GM21723 (cell line): ENCODE measurements at regions not wholly inside any gene's neighbourhood (a gene's known extent, or its start where the extent isn't known, plus 50 kb on each side); places are given as distances from the start of the nearest gene placed in this dataset.
"Not testable (repeated sequence)": the region's sequence is repeated elsewhere in the genome, so short reads cannot be mapped to it uniquely, and the experiment has no call there.

Source experiments
- ATAC-seq: cut with Tn5 transposase; IDR thresholded peaks from one replicate; pipeline ENCODE4 v1.9.1; 2021; ENCODE audit warnings: mild to moderate bottlenecking, moderate library complexity; ENCODE audit not compliant: unreplicated experiment

DNA sequence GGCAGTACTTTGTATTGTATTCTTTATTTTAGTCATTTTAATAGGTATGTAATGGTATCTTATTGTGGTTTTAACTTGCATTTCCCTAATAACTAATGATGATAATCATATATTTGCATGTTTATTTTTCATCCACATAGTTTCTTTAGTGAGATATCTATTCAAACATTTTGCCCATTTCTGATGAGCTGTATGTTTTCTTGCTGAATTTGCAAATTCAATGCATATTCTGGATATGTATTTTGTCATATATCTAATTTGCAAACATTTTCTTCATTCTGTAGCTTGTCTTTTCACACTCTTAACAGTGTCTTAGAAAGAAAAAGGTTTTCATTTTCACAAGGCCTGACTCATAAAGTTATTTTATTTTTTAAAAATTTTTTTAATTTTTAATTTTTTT, 372.1 kb downstream of the ZNF674 start:
- no peak for ATAC-seq

- ATAC-seq, result not testable (repeated sequence)
Measured at GRCh38 chrX:46171457-46171856, 373.8 kb downstream of the ZNF674 start.

DNA sequence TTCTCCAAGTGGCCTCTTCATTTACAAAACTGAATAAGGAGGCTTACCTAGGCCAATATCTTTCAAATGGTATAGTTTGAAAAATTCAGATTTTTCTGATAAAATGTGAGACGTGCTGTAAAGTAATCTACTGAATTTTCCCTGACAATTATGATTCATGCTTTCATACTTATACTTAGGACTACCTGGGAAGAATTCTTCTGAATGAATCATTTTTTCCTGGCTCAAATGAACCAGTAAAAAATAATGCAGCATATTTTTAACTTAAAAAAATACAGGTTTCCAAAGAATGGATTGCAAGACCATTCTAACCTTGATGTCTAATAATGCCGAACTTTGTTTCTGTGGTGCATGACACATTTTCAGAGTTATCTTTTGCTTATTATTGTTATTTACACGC, 375.4 kb downstream of the ZNF674 start:
- no peak for ATAC-seq

- ATAC-seq, result no peak
Measured at GRCh38 chrX:46168254-46168653, 377.0 kb downstream of the ZNF674 start.

- ATAC-seq, result no peak
Measured at GRCh38 chrX:46165866-46166265, 379.4 kb downstream of the ZNF674 start.

DNA sequence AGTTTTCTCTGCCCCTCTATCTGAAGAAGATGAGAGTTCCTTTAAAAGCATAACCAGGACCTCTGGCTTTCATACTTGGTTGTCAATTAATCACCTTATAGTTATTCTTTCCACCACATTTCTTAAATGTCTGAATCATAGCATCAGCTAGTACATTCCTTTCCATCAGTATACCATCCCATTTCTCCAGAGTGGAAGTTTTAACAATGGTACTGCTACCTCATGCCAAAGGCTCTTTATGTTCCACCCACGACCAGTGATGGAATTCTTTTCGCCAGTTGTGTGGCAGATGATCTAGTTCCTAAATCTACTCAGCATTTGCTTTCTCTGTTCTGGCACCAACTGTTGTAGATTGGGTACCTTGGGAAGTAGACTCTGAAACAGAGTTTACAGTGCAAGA, 379.8 kb downstream of the ZNF674 start:
- ATAC-seq, result no peak

- ATAC-seq, result no peak
Measured at GRCh38 chrX:46152756-46153155, 392.5 kb downstream of the ZNF674 start.

DNA sequence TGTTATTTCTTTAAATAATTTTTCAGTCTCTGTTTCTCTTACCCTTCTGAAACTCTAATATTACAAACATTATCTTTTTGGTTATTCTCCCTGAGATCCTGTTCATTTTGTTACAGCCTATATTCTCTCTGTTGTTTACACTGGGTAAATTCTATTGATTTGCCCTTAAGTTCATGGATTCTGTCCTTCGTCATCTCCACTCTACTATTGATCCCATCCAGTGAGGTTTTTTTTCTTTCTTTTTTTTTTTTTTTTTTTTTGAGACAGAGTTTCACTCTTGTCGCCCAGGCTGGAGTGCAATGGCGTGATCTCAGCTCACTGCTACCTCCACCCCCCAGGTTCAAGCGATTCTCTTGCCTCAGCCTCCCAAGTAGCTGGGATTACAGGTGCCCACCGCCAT, 393.9 kb downstream of the ZNF674 start:
- ATAC-seq, result not testable (repeated sequence)

DNA sequence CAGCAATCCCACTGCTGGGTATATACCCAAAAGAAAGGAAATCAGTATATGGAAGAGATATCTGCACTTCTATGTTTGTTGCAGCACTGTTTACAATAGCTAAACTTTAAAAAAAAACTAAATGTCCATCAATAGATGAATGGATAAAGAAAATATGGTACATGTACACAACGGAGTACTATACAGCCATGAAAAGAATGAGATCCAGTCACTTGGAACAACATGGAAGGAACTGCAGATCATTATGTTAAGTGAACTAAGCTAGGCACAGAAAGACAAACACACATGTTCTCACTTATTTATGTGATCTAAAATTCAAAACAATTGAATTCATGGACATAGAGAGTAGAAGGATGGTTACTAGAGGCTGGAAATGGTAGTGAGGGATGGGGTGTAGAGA, 400.7 kb downstream of the ZNF674 start:
- no peak for ATAC-seq

GRCh38 chrX:46140272-46140671, 404.9 kb downstream of the ZNF674 start:
- ATAC-seq, result no peak

DNA sequence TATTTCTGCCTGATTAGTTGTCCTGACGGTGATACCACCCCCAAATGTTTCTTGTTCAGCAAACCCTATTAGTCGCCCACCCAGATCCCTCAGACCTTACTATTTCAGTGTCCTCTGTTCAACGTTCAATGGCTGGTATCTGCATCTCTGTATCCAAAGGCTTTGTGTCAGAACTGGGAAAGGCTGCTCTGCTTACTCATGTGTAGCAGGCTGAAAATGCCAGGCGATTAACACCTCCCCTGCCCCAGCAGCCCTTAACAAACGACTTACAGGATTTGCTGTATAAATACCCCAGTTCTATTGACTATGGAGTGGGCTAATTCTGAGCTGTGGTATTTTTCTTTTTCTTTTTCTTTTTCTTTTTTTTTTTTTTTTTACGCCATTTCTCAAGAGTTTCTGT, 415.0 kb downstream of the ZNF674 start:
- no peak for ATAC-seq

- ATAC-seq, result no peak
Measured at GRCh38 chrX:46125111-46125510, 420.1 kb downstream of the ZNF674 start.

DNA sequence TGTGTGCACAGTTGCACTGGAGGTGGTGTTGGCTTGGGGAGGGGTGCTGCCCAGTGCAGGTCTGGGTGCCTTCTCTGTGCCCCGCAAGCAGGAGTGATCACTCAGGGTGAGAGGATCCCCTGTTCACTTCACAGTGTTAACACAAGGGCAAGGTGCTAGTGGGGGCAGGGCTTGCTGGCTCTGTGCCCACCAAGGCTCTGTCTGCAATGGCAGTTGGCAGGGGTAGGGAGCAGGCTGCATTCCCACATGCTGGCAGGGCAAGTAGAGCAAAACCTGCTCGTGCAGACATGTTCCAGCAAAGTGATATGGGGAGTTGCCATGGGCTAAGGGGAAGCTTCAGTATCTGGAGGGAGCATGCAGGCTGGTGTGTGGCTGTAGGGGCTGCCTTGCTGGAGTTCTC, 428.0 kb downstream of the ZNF674 start:
- no peak for ATAC-seq

DNA sequence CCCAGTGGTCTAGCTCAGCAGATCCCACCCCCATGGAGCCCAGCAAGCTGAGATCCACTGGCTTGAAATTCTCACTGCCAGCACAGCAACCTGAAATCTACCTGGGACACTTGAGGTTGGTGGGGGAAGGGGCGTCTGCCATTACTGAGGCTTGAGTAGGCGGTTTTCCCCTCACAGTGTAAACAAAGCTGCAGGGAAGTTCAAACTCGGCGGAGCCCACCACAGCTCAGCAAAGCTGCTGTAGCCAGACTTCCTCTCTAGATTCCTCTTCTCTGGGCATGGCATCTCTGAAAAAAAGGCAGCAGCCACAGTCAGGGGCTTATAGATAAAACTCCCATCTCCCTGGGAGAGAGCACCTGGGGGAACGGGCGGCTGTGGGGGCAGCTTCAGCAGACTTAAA, 457.9 kb downstream of the ZNF674 start:
- ATAC-seq, result not testable (repeated sequence)

DNA sequence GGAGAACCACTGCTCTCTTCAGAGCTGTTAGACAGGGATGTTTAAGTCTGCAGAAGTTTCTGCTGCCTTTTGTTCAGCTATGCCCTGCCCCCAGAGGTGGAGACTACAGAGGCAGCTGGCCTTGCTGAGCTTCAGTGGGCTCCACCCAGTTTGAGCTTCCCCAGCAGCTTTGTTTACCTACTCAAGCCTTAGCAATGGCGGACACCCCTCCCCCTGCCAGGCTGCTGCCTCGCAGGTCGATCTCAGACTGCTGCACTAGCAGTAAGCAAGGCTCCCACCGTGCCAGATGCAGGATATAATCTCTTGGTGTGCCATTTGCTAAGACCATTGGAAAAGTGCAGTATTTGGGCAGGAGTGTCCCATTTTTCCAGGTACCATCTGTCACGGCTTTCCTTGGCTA, 465.1 kb downstream of the ZNF674 start:
- ATAC-seq, result not testable (repeated sequence)

DNA sequence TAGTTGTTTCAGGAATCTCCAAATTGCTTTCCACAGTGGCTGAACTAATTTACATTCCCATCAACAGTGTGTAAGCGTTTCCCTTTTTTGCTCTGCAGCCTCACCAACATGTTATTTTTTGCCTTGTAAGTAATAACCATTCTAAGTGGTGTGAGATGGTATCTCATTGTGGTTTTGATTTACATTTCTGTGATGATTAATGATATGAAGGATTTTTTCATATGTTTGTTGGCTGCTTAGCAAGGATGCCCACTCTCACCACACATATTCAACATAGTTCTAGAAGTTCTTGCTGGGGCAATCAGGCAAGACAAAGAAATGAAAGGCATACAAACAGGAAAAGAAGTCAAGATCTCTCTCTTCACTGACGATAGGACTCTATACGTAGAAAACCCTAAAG, 472.4 kb downstream of the ZNF674 start:
- ATAC-seq, result no peak

DNA sequence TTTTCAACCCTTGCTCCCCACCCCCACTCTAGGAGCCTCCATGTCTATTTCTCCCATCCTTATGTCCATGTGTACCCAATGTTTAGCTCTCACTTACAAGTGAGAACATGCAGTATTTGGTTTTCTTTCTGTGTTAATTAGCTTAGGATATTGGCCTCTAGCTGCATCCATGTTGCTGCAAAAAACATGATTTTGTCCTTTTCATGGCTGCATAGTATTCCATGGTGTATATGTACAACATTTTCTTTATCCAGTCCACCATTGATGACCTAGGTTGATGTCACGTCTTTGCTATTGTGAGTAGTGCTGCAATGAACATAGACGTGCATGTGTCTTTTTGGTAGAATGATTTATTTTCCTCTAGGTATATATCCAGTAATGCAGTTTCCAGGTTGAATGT, 472.8 kb downstream of the ZNF674 start:
- ATAC-seq, result no peak

- no peak for ATAC-seq
Measured at GRCh38 chrX:46070421-46070820, 474.8 kb downstream of the ZNF674 start.

- ATAC-seq, result no peak
Measured at GRCh38 chrX:46059316-46059715, 485.9 kb downstream of the ZNF674 start.

- no peak for ATAC-seq
Measured at GRCh38 chrX:46044486-46044885, 500.7 kb downstream of the ZNF674 start.

DNA sequence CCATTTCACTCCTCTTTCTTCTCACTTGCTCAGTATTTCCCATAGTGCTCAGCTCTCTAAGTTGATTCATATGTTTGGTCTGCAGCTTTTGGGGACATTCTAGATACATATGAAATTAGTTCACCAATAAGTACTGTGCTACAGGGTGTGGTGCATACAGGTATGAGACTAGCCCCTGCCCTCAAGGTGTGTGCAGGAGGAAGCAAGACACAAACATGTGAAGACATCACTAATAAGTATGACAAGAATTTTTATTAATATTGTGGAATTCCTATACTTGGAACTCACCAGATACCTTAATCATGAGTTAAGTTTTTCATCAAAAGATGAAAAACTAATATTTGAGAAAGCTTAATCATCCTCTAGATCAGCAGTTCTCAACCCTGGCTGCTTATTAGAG, 505.2 kb downstream of the ZNF674 start:
- no peak for ATAC-seq

DNA sequence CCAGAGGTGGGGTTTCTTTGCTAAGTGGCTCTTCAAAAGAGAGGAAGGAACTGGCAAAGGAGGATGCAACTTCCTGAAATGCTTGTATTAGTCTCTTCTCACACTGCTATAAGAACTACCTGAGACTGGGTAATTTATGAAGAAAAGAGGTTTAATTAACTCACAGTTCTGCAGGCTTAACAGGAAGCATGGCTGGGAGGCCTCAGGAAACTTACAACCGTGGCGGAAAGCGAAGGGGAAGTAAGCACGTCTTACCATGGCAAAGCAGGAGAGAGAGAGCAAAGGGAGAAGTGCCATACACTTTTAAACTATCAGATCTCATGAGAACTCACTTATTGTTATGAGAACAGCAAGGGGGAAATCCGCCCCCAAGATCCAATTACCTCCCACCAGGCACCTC, 505.7 kb downstream of the ZNF674 start:
- ATAC-seq, result no peak

DNA sequence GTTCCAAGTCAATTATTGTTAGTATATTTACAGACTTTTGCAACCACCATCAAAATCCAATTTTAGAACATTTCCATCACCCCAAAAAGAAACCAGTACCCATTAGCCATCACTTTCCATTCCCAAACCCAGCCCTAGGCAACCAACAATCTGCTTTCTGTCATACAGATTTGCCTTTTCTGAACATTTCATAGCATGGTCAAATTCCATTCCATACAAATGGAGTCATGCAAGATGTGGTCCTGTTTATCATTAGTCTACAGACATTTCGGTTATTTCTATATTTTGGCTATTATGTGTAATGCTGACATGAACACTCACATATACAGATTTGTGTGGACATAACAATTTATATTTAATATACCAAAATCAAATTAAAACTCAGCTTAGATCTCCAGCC, 508.7 kb downstream of the ZNF674 start:
- no peak for ATAC-seq

- no peak for ATAC-seq
Measured at GRCh38 chrX:46034868-46035267, 510.4 kb downstream of the ZNF674 start.
